ENCODE measurements at regions not wholly inside any gene's neighbourhood (a gene's known extent, or its start where the extent isn't known, plus 50 kb on each side); places are given as distances from the start of the nearest gene placed in this dataset.

- DNase-seq (ENCODE audit: low read depth) = no peak
Measured at GRCh38 chr11:70703141-70704064, 305.1 kb downstream of the CTTN start.

DNA sequence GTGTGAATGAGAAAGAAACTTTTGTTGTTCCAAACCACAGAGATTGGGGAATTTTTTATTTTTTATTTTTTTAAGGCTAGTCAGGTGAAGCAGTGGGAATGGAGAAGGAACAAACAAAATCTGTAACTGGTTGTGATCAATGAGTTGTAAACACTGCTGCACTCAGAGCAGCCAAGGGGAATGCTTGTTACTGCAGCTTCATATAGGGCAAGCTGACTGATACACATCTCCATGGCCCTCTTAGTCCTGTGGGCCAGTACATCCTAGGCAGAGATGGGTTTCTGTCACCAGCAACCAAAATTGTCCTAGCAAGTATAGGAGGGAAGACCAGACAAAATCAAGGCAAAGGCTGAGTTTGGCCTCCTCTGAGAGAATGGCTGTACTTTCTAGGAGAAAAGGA lies 306.8 kb downstream of the CTTN start:
- DNase-seq (ENCODE audit: low read depth) = no peak

GRCh38 chr11:70705930-70706329 lies 307.6 kb downstream of the CTTN start:
- no peak for DNase-seq (ENCODE audit: low read depth)

DNA sequence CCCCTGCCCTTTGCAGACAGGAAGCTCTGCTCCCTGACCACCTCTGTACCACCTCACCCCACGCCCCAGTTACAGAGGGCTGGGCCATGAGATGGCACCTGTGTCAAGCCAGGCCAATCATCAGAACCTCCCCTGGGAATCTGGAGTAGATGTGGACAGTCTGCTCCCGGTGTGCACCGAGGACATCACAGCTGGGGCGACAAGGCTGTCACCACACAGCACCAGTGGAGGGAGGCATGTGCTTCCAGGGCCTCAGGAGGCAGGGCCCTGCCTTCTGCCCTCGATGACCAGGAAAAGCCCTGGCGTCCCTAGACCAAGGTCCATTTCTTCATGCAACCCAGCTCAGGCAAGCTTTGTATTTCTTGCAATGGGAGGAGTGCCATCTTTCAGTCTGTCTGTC lies 309.5 kb downstream of the CTTN start:
- no peak for DNase-seq (ENCODE audit: low read depth)

GRCh38 chr11:70709596-70709995 lies 311.3 kb downstream of the CTTN start:
- no peak for DNase-seq (ENCODE audit: low read depth)

DNA sequence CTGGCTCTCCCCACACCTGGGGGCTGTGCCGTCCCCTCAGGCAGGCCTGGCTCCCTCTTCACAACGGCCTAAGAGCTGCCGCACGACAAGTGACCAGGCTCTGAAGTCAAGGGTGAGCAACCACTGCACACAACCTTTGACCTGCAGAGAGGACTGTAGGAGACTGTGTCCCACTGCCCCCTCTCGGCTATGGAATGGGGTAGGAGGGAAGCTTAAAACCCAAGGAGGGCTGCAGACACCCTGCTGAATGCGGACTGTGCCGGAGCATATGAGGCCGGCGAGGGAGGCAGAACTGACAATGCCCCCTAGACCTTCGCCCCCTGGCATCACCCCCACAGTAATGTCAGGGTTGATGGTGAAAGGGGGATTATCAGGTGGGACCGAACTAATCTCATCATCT lies 311.9 kb downstream of the CTTN start:
- DNase-seq (ENCODE audit: low read depth) = no peak

GRCh38 chr11:70710601-70711000 lies 312.3 kb downstream of the CTTN start:
- no peak for DNase-seq (ENCODE audit: low read depth)

- DNase-seq (ENCODE audit: low read depth) = no peak
Measured at GRCh38 chr11:70711095-70711910, 313.0 kb downstream of the CTTN start.

GRCh38 chr11:70711911-70712185 lies 313.5 kb downstream of the CTTN start:
- DNase-seq (ENCODE audit: low read depth) = no peak

DNA sequence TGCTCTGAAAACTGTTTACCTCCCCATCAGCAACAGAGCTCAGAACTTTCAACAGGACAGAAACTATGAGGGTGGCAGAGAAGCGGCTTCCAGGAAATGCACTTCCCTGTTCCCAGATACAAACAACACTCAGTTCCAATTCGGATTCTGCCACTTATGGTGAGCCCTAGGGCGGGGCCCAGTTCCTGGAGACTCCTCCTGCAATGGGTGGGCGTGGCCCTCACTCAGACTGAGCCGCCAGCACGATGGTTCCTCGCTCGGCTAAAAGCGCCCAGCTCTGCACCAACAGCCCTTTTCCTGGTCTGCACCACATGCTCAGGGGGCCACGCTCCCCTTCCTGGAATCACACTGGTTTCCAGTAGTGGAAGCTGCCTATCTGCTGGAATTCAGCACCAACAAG lies 314.1 kb downstream of the CTTN start:
- no peak for DNase-seq (ENCODE audit: low read depth)

DNA sequence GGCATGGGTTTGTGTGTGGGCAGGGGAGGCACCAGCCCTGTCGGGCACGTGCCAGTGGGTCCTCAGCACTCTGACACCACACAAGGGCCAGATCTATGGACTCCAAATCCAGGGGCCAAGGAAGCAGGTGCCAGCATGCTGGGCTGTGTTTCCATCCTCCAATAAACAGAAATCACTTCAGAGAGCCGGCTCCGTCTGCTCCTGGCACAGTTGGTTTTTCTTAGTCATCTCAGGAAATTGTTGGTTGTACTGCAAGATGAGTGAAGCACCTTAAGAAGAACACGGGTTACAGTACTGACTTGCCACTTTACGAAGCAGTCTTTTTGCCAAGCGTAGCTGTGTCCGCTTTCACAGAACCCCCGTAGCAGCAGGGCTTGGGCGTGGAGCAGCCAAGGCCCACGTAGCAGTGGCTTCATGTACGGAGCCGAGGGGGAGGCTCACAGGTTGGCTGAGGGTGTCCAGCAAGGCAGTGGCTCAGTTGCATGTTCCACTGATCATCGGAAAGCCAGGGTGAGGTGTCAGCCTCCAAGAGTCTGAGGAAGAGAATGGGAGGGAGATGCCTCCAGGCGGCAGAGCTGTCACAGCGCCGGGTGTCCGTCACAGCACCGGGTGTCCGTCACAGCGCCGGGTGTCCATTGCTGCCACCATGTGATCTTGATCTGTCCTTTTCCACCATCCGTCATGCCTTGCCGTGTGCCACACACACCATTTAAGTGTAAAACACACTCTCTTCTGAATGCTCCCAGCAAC lies 314.9 kb downstream of the CTTN start:
- DNase-seq (ENCODE audit: low read depth) = no peak

DNA sequence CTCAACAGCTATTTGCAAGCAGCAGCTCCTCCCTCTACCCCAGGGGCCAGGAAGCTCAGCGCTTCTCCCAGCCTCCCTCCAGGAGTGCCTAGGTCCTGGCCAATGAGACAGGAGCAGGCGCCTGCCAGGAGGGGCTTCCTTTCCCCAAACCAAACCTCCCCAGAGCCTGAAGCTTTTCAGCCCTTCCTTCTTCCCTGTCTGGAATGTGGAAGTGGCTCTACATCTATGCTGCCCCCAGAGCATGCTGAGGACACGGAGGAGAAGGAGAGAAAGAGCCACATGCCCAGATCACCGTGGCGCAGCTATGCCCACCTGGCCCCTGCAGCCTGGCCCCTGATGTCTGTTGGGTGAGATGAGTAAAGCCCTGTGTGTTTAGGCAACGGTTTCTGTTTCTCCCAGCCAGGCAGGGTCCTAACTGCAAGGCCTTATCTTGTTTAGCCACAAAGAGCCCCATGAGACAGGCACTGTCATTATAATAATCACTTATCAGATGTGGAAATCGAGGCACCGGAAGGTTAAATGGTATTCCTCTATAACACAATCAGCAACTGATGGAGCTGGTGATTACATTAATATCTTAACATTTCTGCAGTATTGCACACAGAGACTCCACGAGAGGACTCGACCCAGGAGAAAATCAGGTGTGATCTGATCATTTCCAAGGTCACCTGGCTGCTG lies 315.8 kb downstream of the CTTN start:
- DNase-seq (ENCODE audit: low read depth) = no peak

- no peak for DNase-seq (ENCODE audit: low read depth)
Measured at GRCh38 chr11:70715166-70715951, 317.0 kb downstream of the CTTN start.

DNA sequence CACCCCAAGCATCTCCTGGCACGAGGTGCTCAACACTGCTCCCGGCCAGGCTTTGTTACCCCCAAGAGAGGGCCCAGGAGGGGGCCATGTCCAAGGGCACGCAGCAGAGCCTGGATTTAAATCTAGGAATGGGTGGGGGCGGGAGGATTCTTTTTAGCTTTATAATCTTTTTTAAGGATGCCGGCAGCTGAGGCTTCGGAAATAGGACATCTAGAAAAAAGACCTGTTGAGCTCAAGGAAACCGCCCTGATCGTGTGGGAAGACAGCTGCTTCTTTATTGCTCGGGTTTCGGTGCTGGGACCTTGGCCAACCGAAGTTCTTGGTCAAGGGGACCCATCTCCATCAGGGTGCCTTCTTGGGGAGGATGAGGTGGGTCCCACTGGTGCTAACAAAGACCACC lies 317.9 kb downstream of the CTTN start:
- no peak for DNase-seq (ENCODE audit: low read depth)

DNA sequence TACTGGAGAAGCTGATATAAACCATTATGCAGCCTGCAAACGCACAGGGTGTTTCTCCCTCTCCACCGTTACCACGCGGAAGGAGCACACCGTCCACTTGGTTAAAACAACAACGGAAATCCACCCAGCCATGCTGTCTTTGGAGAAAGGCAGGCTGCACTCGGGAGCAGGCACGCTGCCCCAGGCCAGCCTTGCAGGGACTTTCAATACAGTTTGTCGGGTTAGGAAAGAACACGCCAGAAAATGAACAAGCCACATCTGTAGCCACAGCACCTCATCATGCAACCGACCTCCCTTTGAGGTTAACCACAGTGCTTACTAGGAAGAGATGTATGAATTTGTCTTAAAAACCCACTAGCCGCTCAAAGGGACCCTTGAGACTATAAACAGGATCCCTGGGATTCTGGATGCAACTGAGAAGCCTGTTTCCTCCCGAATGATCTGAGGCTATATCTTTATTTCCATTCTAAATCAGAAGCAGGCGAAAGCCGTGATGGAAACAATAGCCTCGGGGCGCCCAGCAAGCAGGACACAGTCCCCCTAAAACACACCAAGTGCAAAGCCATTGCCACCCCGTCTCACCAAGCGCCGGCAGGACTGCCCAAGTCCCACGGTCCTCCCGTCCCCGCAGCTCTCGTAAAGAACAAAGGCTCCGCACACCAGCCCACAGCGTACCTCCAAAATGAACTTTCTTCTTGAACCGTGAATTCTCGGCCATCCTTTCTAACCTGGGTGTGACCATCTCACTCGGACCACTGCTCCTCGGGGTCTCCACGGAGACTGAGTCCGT lies 318.9 kb downstream of the CTTN start:
- no peak for DNase-seq (ENCODE audit: low read depth)

- DNase-seq (ENCODE audit: low read depth) = no peak
Measured at GRCh38 chr11:70717936-70718595, 319.7 kb downstream of the CTTN start.

- DNase-seq (ENCODE audit: low read depth) = no peak
Measured at GRCh38 chr11:70719516-70719915, 321.2 kb downstream of the CTTN start.

DNA sequence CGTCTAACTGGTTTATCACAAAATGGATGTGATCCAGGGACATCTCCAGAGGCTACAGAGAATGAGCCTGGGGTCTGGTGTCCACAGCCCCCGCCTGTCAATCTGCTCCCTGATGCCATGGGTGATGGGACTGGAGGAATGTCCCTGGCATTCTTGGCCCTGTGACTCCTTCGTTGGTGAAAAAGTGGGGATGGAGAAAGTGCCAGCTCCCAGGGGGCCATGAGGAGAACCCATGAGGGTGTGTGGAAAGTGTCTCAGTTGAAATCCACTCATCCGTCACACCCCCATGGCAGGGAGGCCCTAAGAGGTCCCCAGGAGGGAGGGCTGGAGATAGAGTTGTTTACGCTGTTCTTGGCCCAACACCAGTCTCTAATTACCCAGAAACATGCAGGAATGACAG lies 322.0 kb downstream of the CTTN start:
- no peak for DNase-seq (ENCODE audit: low read depth)

- DNase-seq (ENCODE audit: low read depth) = no peak
Measured at GRCh38 chr11:70721006-70721405, 322.7 kb downstream of the CTTN start.

DNA sequence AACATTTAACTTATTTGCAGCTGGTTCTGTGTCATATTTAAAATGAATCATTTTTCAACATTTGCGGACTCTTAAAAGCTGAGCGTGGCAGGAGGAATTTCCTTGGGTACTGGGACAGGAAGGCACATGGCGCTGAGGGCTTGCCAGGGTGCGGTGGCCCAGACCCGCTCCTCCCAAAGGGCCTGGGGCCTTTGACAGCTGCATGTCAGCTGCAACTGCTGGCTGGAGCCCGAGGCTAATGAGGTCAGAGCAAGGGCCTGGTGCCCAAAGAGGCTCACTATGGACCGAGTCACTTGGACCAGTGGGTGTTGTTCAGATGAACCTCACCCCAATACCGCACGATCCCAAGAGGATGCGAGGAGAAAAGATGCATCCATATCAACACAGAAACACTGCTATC lies 326.9 kb downstream of the CTTN start:
- DNase-seq (ENCODE audit: low read depth) = no peak
